CD4-positive, alpha-beta T cell (primary cell): ENCODE measurements at regions not wholly inside any gene's neighbourhood (a gene's known extent, or its start where the extent isn't known, plus 50 kb on each side); places are given as distances from the start of the nearest gene placed in this dataset.
A peak's percentile ranks its signal among the peaks of the same experiment; 100 is the strongest.

Experiments
- ATAC-seq: fragments of 200-7000 bp; cut with Tn5 transposase; one replicate; pipeline ENCODE4 v1.10.0; 2022; ENCODE audit warnings: mild to moderate bottlenecking; ENCODE audit not compliant: poor library complexity
- CTCF ChIA-PET: fragments of 350-600 bp; sonication (Branson Sonifier 250); formaldehyde crosslinking; loops from one replicate; lab custom pipeline; 2021; ENCODE audit warnings: antibody characterized with exemption, inconsistent platforms; lab: Charles Lee
- POLR2A ChIA-PET: fragments of 350-600 bp; sonication (Branson Sonifier 250); formaldehyde crosslinking; loops from one replicate; lab custom pipeline; 2021; ENCODE audit warnings: antibody characterized with exemption, inconsistent platforms; lab: Charles Lee
- DNase-seq, 14 experiments: peaks; one replicate each; pipeline ENCODE4 v3.0.0-alpha.2; 2013 to 2020; ENCODE audit warnings: mixed read lengths in 2 of 14
- H3K27ac ChIP-seq, 2 donors: one replicate each; pipeline versions ENCODE4 v1.5.1 to v1.7.0; 2013; ENCODE audit warnings: low read length in 2 of 2, low read depth in 1 of 2, mild to moderate bottlenecking in 1 of 2
- H3K27me3 ChIP-seq, 2 experiments: 1 replicate in 1 of 2; 2 replicates in 1 of 2; pipeline versions ENCODE4 v1.6.1 to v1.7.0; 2013; ENCODE audit warnings: low read length in 2 of 2, control low read depth in 1 of 2, mild to moderate bottlenecking in 1 of 2, moderate library complexity in 1 of 2; ENCODE audit not compliant: insufficient read depth in 2 of 2, control insufficient read depth in 1 of 2
- H3K36me3 ChIP-seq: one replicate; pipeline ENCODE4 v1.6.1; 2013; ENCODE audit warnings: low read length, control low read depth; ENCODE audit not compliant: insufficient read depth
- H3K4me1 ChIP-seq: one replicate; pipeline ENCODE4 v1.6.1; 2013; ENCODE audit warnings: low read length, control low read depth; ENCODE audit not compliant: insufficient read depth
- H3K4me3 ChIP-seq: one replicate; pipeline ENCODE4 v1.5.1; 2013; ENCODE audit warnings: mild to moderate bottlenecking, low read length, moderate library complexity
- H3K9me3 ChIP-seq, 2 experiments: 1 replicate in 1 of 2; 2 replicates in 1 of 2; pipeline versions ENCODE4 v1.6.1 to v1.7.0; 2013; ENCODE audit warnings: low read length in 2 of 2, mild to moderate bottlenecking in 2 of 2, control low read depth in 1 of 2, moderate library complexity in 1 of 2; ENCODE audit not compliant: control insufficient read depth in 1 of 2, insufficient read depth in 1 of 2
- H3K27ac Mint-ChIP-seq: one replicate; pipeline ENCODE4 v1.8.0; 2020; ENCODE audit warnings: mixed read lengths
- H3K27me3 Mint-ChIP-seq: one replicate; pipeline ENCODE4 v1.8.0; 2021; ENCODE audit warnings: mixed read lengths
- H3K36me3 Mint-ChIP-seq: one replicate; pipeline ENCODE4 v1.8.0; 2021; ENCODE audit warnings: low read depth, mixed read lengths
- H3K4me1 Mint-ChIP-seq: one replicate; pipeline ENCODE4 v1.8.0; 2021; ENCODE audit warnings: low read depth, mixed read lengths
- H3K4me3 Mint-ChIP-seq: one replicate; pipeline ENCODE4 v1.8.0; 2020; ENCODE audit warnings: mild to moderate bottlenecking, mixed read lengths
- H3K9me3 Mint-ChIP-seq: one replicate; pipeline ENCODE4 v1.8.0; 2020; ENCODE audit warnings: mixed read lengths
- intact Hi-C, 2 experiments: fragments of 100-400 bp; cut with DNase I in 1 of 2; cut with micrococcal nuclease in 1 of 2; formaldehyde crosslinking; loops; one replicate each; pipeline versions ENCODE4 v1.15.1 to v1.9.0; 2023 to 2025; cut with DNase I, micrococcal nuclease
- TF ChIP-seq, protein P1 (sequence below): fragments of 200-600 bp; IDR thresholded peaks from one replicate; pipeline ENCODE4 v1.8.0; 2022; ENCODE audit warnings: antibody characterized with exemption, mild to moderate bottlenecking

DNA sequence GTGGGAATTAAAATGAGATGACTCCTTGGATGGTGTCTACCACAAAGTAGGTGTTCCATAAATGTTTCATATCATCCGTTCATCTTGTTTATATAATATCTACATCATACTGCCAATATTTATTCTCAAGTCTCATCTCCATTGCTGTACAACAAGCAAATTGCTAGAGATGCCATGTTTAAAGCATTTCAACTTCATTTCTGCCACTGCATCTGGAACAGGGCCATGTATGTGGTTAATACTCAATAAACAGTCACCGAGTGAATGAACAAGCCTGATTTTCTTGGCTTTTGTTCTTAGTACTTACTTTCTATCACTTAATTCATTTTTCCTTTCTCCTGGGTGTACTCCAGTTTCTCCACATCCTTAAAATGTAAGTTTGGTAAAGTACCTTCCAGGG is 107.6 kb downstream of the KCNJ2 start:
- Mint-ChIP-seq H3K36me3 (no peaks in the 10 kb centered on the region), H3K4me3 (no peak overlapping the region), H3K9me3 (peaks cover 2% of the 10 kb centered on the region), H3K27ac (no peak overlapping the region), H3K27me3 (no peaks in the 10 kb centered on the region), H3K4me1 (no peaks in the 10 kb centered on the region)
- no peak overlapping the region for H3K27ac ChIP-seq
- H3K36me3 ChIP-seq, result no peaks in the 10 kb centered on the region
- DNase-seq (no peak), ATAC-seq (no peak)
- H3K4me1 ChIP-seq, result no peaks in the 10 kb centered on the region
- H3K9me3 ChIP-seq, result no peaks in the 10 kb centered on the region
- intact Hi-C loops, result no loop called here
- ChIA-PET CTCF (no interaction called here), POLR2A (no interaction called here)
- TF ChIP-seq, protein P1, sequence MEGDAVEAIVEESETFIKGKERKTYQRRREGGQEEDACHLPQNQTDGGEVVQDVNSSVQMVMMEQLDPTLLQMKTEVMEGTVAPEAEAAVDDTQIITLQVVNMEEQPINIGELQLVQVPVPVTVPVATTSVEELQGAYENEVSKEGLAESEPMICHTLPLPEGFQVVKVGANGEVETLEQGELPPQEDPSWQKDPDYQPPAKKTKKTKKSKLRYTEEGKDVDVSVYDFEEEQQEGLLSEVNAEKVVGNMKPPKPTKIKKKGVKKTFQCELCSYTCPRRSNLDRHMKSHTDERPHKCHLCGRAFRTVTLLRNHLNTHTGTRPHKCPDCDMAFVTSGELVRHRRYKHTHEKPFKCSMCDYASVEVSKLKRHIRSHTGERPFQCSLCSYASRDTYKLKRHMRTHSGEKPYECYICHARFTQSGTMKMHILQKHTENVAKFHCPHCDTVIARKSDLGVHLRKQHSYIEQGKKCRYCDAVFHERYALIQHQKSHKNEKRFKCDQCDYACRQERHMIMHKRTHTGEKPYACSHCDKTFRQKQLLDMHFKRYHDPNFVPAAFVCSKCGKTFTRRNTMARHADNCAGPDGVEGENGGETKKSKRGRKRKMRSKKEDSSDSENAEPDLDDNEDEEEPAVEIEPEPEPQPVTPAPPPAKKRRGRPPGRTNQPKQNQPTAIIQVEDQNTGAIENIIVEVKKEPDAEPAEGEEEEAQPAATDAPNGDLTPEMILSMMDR, result no peak
- no peaks in the 10 kb centered on the region for H3K27me3 ChIP-seq
- H3K4me3 ChIP-seq, result no peak overlapping the region

- DNase-seq, result no peak
- Histone ChIP-seq H3K36me3 (no peaks in the 10 kb centered on the region), H3K27me3 (no peaks in the 10 kb centered on the region), H3K4me1 (no peaks in the 10 kb centered on the region), H3K27ac (no peak overlapping the region), H3K9me3 (no peaks in the 10 kb centered on the region), H3K4me3 (no peak overlapping the region)
- Mint-ChIP-seq H3K4me1 (no peaks in the 10 kb centered on the region), H3K27ac (no peak overlapping the region), H3K27me3 (peaks cover 5% of the 10 kb centered on the region), H3K4me3 (no peak overlapping the region), H3K9me3 (peaks cover 2% of the 10 kb centered on the region), H3K36me3 (no peaks in the 10 kb centered on the region)
- ChIA-PET POLR2A (no interaction called here), CTCF (no interaction called here)
- intact Hi-C loops, result no loop called here
- TF ChIP-seq, protein P1, result no peak
- no peak for ATAC-seq
These were observed 109.6 kb downstream of the KCNJ2 start for GRCh38 chr17:70278844-70279462.

DNA sequence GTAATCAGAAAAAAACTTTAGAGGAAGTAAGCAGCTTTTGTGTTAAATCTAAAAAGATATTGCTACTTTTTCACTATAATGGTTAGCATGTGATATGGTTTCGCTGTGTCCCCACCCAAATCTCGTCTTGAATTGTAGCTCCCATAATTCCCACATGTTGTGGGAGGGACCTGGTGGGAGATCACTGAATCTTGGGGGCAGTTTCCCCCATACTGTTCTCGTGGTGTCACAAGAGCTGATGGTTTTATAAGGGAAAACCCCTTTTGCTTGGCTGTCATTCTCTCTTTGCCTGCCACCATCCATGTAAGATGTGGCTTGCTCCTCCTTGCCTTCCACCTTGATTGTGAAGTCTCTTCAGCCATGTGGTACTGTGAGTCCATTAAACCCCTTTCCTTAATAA is 117.1 kb downstream of the KCNJ2 start:
- H3K27ac Mint-ChIP-seq, result no peak overlapping the region
- H3K4me3 Mint-ChIP-seq, result no peak overlapping the region
- intact Hi-C loops, result no loop called here
- no peak overlapping the region for H3K27ac ChIP-seq
- ATAC-seq (no peak), DNase-seq (peak in 2 of 14 experiments; percentile 17 to 23)
- no peaks in the 10 kb centered on the region for H3K36me3 ChIP-seq
- H3K36me3 Mint-ChIP-seq, result no peaks in the 10 kb centered on the region
- no peaks in the 10 kb centered on the region for H3K4me1 Mint-ChIP-seq
- POLR2A ChIA-PET, result no interaction called here
- H3K9me3 Mint-ChIP-seq, result no peaks in the 10 kb centered on the region
- H3K27me3 Mint-ChIP-seq, result peaks cover 5% of the 10 kb centered on the region
- no peaks in the 10 kb centered on the region for H3K9me3 ChIP-seq
- TF ChIP-seq, protein P1, result no peak
- CTCF ChIA-PET, result no interaction called here
- no peak overlapping the region for H3K4me3 ChIP-seq
- no peaks in the 10 kb centered on the region for H3K27me3 ChIP-seq
- H3K4me1 ChIP-seq, result no peaks in the 10 kb centered on the region
